GM19397 (cell line): ENCODE measurements at regions not wholly inside any gene's neighbourhood (a gene's known extent, or its start where the extent isn't known, plus 50 kb on each side); places are given as distances from the start of the nearest gene placed in this dataset.

Experiments
- ATAC-seq: cut with Tn5 transposase; IDR thresholded peaks from one replicate; pipeline ENCODE4 v1.9.1; 2021; ENCODE audit warnings: mild to moderate bottlenecking, moderate library complexity; ENCODE audit not compliant: unreplicated experiment

DNA sequence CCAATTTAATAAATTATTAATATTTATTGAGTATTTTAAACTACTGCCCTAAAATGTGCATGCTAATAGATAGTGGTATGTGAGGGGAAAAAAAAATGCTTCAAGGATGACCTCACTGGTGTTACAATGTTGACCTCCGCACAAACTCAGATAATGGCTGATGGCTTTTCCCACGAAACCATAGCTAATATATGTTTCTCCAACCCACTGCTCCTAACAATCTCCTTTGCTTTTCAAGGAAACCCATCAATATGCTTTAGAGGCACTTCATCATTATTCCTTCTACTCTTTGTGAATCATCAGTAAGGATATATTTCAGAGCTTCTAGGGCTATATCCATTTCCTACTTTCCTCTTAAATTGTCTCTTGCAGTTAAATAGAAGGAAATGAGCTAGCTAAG, 1752.0 kb upstream of the TENM3 start:
- no peak for ATAC-seq

DNA sequence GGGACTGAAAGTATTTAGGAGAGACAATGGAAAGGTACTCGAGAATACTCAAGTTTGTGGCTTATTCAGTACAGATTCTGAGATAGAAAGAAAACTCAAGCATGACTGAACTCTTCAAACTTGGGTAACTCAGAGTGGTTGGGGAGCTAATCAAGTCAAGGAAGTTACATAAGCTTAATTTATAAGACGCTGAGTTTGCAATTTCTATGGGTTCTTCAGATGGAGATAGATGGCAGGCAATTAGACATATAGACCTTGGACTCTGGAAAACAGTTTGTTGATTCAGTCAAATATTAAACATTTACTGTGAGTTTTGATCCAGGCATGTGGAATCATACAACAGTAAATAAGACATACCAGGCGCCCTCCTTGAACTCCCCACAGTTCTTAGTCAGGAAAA, 1749.9 kb upstream of the TENM3 start:
- ATAC-seq: no peak

DNA sequence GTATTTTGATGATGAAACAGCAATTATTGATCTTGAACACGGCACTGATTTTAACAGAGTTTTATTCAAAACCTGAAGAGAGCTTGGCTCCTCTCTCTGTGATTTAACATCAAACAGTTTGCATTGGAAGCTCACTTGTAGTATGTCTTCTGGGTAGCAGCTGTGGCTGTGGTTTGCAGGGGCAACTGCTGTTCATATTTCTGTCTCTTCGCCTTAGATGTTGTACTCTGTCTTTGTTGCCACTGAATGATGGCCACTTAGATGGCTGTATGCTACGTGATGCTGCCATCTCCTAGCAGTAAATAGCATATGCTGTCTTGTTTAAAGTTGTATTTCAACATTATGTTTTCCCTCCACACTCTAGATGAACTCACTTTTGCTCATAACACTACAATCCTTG, 1743.0 kb upstream of the TENM3 start:
- ATAC-seq: no peak

DNA sequence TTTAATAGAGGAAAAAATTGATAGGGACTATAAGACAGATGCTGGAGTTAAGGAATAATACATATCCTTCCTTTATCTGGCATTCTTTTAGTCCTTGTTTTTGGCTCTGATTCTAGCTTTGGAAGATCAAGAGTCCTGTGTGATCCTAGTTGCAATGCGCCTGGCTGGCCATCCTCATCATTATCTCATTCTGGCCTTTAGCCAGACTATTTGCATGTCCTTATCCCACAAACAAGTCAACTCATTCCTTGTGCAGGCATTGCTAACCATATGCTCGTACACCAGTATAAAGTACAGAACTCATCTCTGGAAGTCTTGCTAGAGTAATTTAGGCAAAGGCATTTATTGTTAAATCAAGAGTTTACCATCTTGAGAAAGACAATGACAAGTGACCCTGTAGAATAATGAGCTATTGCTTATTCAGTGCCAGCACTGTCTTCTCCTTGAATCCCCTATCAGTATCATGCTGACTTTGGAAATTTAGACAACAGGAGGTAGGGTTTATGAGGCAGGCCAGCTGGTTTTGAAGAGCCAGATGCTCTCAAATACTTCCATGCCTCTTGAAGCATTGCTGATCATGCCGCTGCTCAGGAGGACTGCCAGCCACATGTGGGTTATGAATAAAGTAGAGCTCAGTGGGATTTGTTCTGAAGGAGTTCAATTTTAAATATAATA, 1730.3 kb upstream of the TENM3 start:
- no peak for ATAC-seq

DNA sequence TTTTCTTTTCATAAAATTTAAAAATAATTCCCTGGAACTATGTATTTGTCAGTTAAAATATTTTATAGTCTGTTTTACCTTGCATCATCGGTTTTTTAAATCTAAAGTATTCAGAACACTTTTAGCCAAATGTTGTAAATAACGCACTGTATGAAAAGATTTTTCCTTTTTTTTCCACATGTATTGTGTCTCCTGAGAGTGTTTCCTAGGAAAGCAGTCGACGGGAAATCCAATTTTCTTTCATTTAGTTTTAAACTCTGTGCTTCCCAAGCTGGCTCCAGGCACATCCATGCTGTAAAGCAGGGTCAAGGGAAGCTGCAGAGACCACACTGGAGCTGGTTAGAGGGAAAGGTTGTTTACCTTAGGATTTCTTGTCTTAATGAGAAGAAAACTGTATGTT, 1724.3 kb upstream of the TENM3 start:
- no peak for ATAC-seq

- ATAC-seq: no peak
Measured at GRCh38 chr4:180521181-180521580, 1722.0 kb upstream of the TENM3 start.

DNA sequence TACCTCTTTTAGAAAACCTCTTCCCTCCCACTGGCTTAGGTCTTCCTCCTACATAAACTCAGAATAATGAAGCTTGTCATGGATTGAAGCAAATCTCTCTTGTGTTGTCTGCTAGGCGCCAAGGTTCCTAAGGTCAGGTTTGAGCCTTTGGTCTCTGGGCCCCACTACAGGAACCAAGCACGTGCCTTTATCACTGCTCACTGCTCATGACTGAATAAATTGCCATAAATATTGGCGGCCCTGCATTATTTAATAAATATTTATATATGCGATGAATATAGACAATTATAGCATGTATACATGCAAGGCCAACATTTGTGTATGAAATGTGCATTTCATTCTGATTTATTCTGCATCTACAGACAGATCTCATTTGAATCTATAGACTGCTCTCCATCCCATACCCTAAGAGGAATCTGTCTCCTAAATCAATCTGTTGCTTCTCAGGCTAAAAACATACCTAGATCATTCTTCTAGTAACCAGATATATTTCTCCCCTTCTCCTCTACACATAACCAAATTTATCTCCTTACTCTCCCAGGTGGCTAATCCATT, 1717.6 kb upstream of the TENM3 start:
- no peak for ATAC-seq

DNA sequence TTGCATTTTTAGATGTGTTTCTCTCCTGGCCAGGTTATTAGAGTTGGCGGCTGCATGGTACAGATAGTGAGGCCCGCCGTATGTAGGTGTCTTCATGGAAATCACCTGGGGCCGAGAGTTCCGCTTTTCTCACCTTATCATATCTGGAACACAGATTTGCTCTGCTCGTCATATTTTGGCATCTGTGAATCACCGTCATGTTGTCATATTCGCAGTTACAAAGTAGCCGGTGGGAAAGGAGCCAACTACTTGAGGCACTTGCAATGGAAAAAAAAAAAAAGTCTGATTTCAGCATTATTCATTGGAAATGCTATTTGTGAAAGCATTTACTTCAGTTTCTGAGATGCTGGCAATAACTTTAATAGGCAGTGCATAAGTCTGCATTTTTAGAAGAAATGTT, 1715.2 kb upstream of the TENM3 start:
- no peak for ATAC-seq

DNA sequence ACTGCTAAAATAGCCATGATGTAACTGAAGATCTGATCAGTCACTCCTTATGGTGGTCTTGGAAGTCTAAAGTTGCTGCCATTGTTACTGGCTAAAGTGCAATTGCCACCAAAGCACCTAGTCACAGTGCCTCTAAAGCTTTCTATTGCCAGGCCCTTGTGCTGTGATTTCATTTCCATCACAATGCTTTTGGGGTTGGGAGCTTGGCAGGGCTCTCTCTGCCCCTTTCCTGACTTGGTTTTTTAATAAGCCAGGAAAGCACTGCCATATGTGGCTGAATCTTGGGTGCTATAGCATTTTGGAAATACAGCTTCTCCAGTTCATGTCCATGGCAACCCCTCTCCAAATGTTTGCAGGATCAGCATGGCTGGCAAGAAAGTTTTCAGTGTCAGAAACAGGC, 1712.4 kb upstream of the TENM3 start:
- ATAC-seq: no peak

- no peak for ATAC-seq
Measured at GRCh38 chr4:180532691-180533090, 1710.5 kb upstream of the TENM3 start.

- ATAC-seq: no peak
Measured at GRCh38 chr4:180538384-180539057, 1704.7 kb upstream of the TENM3 start.

GRCh38 chr4:180539284-180539683, 1703.9 kb upstream of the TENM3 start:
- peak; percentile 49 for ATAC-seq

DNA sequence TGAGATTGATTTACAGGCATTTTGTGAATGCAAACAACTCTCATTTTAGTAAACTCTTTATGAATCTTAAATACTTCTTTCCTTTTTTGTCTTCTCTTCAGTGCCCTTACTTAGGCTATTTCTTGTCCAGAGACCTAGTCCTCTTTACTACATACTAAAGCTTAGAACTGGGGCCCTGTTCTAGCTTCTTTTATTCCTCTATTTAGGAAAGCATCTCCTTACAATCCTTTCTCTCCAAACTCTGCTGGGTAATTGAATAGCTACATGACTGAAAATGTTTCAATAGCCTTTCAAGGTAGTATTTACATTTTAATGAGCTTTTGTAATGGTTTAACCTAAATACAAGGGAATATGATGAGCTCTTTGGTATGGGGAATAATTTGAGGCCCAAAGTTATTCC, 1701.5 kb upstream of the TENM3 start:
- ATAC-seq: no peak

DNA sequence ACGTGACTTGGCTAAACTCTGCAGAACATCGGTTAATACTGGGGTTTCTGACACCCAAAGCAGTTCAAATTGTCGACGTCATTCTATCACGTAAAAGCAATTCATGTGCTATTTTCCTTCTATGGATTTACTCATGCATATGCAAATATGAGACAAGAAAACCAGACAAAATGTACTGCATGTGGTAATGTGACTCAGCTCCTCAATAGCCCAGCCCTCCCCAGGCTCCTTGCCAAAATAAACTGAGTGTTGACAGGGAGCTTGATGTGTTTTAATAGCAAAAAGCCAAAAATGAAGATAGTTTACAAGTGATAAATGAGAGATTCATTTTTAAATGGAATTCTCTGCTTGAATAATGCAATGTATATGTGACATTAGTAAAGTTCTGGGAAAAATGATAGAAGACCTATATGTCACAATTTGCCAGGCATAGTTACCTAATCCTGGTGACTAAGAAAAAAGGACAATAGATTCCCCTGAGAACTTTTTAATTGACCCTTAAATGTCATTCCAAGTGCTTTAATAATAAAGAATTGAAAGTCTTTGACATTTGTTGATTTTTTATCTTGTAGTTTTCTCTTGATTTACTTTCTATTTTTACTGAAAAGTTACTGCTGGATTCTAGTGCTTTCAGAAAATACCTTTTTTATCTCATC, 1700.6 kb upstream of the TENM3 start:
- no peak for ATAC-seq

DNA sequence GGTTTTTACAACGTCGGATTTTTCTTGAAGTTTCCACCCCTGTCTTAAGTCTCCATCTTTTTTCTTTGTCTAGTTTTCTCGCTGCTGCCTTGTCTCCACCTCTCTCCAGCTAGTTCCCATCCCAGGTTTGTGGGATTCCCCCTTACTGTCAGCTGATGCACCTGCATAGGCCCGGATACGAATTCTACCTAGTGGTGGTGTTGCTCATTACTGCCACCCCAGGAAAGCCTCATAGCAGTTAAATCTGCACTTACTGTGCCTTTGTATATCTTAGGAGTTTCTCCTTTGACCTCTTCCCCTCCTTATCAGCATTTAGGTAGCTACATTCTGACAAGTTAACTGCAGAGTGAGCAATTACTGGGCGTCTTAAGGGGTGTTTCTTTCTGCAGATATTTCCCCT, 1693.1 kb upstream of the TENM3 start:
- ATAC-seq: no peak

- no peak for ATAC-seq
Measured at GRCh38 chr4:180557348-180557747, 1685.9 kb upstream of the TENM3 start.

- ATAC-seq: no peak
Measured at GRCh38 chr4:180557950-180558349, 1685.3 kb upstream of the TENM3 start.

DNA sequence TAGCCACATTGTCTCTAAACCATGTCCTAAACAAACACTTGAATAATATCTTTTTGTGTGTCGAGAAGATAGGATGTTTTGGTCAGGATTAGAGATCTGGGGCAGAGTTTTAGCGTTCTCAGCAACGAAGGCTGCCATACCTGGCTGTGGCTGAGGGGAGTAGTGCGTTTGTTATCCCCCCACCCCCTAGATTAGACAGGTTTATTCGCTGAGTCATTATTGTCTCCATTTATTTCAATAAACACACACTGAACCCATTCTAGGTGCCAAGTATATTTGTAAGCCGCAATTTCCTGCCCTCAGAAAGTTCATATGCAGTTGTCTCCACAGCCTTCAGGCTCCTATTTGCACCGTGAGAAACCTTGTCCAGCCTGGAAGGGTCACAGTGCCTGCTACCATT, 1684.8 kb upstream of the TENM3 start:
- ATAC-seq: no peak

- ATAC-seq: no peak
Measured at GRCh38 chr4:180560896-180561295, 1682.3 kb upstream of the TENM3 start.

- ATAC-seq: no peak
Measured at GRCh38 chr4:180564026-180564425, 1679.2 kb upstream of the TENM3 start.

- no peak for ATAC-seq
Measured at GRCh38 chr4:180564448-180564847, 1678.8 kb upstream of the TENM3 start.

DNA sequence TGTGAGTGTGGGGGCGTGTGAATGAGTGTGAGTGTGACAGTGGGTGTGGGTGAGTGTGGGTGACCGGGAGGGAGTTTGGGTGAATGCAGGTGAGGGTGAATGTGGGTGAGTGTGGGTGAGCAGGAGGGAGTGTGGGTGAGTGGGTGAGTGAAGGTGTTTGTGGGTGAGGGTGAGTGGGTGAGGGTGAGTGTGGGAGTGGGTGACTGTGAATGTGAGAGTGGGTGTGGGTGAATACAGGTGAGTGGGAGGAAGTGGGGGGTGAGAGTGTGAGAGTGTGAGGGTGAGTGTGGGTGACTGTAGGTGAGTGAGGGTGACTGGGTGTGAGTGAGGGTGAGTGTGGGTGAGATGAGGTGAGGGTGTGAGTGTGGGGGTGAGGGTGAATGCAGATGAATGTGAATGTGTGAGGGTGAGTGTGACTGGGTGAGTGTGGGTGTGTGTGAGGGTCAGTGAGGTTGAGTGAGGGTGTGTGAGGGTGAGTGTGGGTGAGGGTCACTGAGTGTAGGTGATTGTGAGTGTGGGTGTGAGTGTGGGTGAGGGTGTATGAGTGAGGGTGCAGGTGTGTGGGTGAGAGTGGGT, 1677.3 kb upstream of the TENM3 start:
- no peak for ATAC-seq
